Pancreas (tissue), 10 donors: ENCODE measurements at regions not wholly inside any gene's neighbourhood (a gene's known extent, or its start where the extent isn't known, plus 50 kb on each side); places are given as distances from the start of the nearest gene placed in this dataset.

Source experiments
- ATAC-seq, 4 donors: fragments of 200-7000 bp; cut with Tn5 transposase; one replicate each; pipeline versions ENCODE4 v1.8.0 to v1.9.1; 2020; ENCODE audit warnings: mild to moderate bottlenecking in 4 of 4, moderate library complexity in 4 of 4
- DNase-seq, 6 donors: peaks; one replicate each; pipeline ENCODE4 v3.0.0-alpha.2; 2020
- FAIRE-seq: peaks from 2 replicates; lab custom pipeline; 2012; peaks lifted over from hg19 to GRCh38; lab: Jason Lieb, UNC
- H3K27ac ChIP-seq, 4 donors: fragments of 200-600 bp; sonication (generic); 1 replicate in 3 of 4; 2 replicates in 1 of 4; pipeline versions ENCODE4 v1.5.0 to v1.8.0; 2020
- H3K27me3 ChIP-seq, 4 donors: fragments of 200-600 bp; one replicate each; pipeline ENCODE4 v1.8.0; 2021
- H3K36me3 ChIP-seq, 3 donors: fragments of 200-600 bp; sonication (generic) in 1 of 3; one replicate each; pipeline versions ENCODE4 v1.5.0 to v1.8.0; 2020 to 2021
- H3K4me1 ChIP-seq, 3 donors: fragments of 200-600 bp; one replicate each; pipeline ENCODE4 v1.8.0; 2021
- H3K4me3 ChIP-seq, 4 donors: fragments of 200-600 bp; sonication (generic) in 2 of 4; one replicate each; pipeline versions ENCODE4 v1.5.0 to v1.8.0; 2020 to 2021
- H3K9me3 ChIP-seq, 4 donors: fragments of 200-600 bp; one replicate each; pipeline ENCODE4 v1.8.0; 2021
- WGBS, 2 donors: extraction: QIAGEN DNeasy Blood & Tissue Kit; methylation state at CpG; one replicate each; pipeline ENCODE4 v1.1.7; 2013; 5-methylcytosine and 5-hydroxymethylcytosine counted together
- intact Hi-C, 3 donors: fragments of 100-400 bp; cut with DNase I; formaldehyde crosslinking; loops; one replicate each; pipeline versions ENCODE4 v1.11.1 to v1.14.2; 2022
- TF ChIP-seq, protein P1 (sequence below), 4 donors: fragments of 200-600 bp; sonication (generic) in 3 of 4; IDR thresholded peaks; one replicate each; pipeline versions ENCODE4 v1.5.0 to v1.8.0; 2021; ENCODE audit warnings: antibody characterized with exemption in 4 of 4
- donor health status: healthy with polysubstance abuse.
- donor health status: DM: no; HTN: no; CAD: no; lungs with moderate emphysema.
- donor health status: DM: no; HTN: no; CAD: no.
- donor health status: control.
- donor health status: control.
- donor health status: Bipolar disorder and iron deficiency.
- donor health status: DM: yes; HTN: yes; CAD: no.
- donor health status: DM: no; HTN: no; CAD: no.
- donor health status: DM: no; HTN: no; CAD: no.
- donor health status: DM: yes; HTN: yes; CAD: no.

DNA sequence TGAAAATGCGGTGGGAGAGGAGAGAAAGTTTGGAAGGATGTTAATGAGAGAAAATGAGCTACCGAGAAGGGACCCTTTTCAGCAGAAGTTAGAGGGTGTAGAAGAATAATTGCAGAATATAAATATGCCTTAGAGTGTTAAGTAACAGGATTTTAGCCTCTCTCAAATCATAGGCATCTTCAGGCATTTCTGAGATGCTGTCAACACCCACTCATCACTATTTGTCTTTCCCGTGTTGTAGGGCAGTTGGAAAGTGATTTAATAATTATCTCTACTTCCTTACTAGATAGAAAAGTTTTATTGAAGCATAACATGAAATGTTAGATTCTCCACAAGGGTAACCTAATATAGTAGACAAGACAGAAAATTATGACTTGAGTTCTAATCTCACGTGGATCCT lies 96.4 kb upstream of the RGS4 start:
- 75 to 78% methylated on average over 4 of the region's 4 CpGs for WGBS, 2 donors
- Histone ChIP-seq H3K27me3 (no peaks in the 10 kb centered on the region), H3K4me1 (no peaks in the 10 kb centered on the region), H3K9me3 (no peaks in the 10 kb centered on the region), H3K36me3 (no peaks in the 10 kb centered on the region), H3K27ac (no peak overlapping the region), H3K4me3 (no peak overlapping the region)
- ATAC-seq (no peak), FAIRE-seq (no peak), DNase-seq (no peak)
- intact Hi-C loops: no loop called here
- TF ChIP-seq, protein P1, sequence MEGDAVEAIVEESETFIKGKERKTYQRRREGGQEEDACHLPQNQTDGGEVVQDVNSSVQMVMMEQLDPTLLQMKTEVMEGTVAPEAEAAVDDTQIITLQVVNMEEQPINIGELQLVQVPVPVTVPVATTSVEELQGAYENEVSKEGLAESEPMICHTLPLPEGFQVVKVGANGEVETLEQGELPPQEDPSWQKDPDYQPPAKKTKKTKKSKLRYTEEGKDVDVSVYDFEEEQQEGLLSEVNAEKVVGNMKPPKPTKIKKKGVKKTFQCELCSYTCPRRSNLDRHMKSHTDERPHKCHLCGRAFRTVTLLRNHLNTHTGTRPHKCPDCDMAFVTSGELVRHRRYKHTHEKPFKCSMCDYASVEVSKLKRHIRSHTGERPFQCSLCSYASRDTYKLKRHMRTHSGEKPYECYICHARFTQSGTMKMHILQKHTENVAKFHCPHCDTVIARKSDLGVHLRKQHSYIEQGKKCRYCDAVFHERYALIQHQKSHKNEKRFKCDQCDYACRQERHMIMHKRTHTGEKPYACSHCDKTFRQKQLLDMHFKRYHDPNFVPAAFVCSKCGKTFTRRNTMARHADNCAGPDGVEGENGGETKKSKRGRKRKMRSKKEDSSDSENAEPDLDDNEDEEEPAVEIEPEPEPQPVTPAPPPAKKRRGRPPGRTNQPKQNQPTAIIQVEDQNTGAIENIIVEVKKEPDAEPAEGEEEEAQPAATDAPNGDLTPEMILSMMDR (IDR thresholded peaks at IDR 0.05): no peak

DNA sequence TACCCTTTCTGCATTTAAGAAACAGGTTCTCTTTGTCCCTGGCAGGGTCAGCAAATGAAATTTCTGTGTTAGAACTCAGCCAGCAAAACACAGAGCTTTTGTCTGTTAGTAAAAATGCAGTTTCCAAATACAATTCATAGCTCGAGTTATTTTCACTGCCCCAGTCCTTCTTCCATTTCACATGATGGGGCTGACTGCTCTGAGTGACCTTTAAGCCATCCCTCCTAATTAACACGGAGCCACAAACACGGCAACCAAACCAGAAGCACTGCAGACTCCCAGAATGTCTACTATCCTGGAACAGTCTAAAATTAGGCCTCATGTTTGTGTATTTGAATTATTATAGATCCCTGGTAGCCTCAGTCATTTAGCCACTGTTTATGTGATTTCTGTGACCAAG lies 99.1 kb upstream of the RGS4 start:
- Histone ChIP-seq H3K27me3 (no peaks in the 10 kb centered on the region), H3K9me3 (no peaks in the 10 kb centered on the region), H3K4me1 (no peaks in the 10 kb centered on the region), H3K27ac (no peak overlapping the region), H3K4me3 (no peak overlapping the region), H3K36me3 (no peaks in the 10 kb centered on the region)
- 30 to 46% methylated on average over 3 of the region's 3 CpGs for WGBS, 2 donors
- ATAC-seq (no peak), FAIRE-seq (no peak), DNase-seq (no peak)
- TF ChIP-seq, protein P1 (IDR thresholded peaks at IDR 0.05): no peak
- intact Hi-C loops: no loop called here

- no peak overlapping the region for H3K4me3 ChIP-seq
- H3K36me3 ChIP-seq: no peaks in the 10 kb centered on the region
- no peak overlapping the region for H3K27ac ChIP-seq
- no peaks in the 10 kb centered on the region for H3K9me3 ChIP-seq
- no peak for DNase-seq
- intact Hi-C loops: no loop called here
- no peaks in the 10 kb centered on the region for H3K4me1 ChIP-seq
- TF ChIP-seq, protein P1 (IDR thresholded peaks at IDR 0.05): no peak
- no peak for FAIRE-seq
- H3K27me3 ChIP-seq: no peaks in the 10 kb centered on the region
- ATAC-seq: no peak
- WGBS, 2 donors: 34 to 45% methylated on average over 1 of the region's 1 CpG
These were observed 102.5 kb upstream of the RGS4 start for GRCh38 chr1:162966613-162967012.

- DNase-seq (no peak), ATAC-seq (no peak), FAIRE-seq (no peak)
- no peaks in the 10 kb centered on the region for H3K36me3 ChIP-seq
- H3K4me3 ChIP-seq: no peak overlapping the region
- WGBS, 2 donors: 27 to 43% methylated on average over 3 of the region's 3 CpGs
- no peaks in the 10 kb centered on the region for H3K4me1 ChIP-seq
- H3K27me3 ChIP-seq: no peaks in the 10 kb centered on the region
- intact Hi-C loops: no loop called here
- H3K9me3 ChIP-seq: no peaks in the 10 kb centered on the region
- TF ChIP-seq, protein P1 (IDR thresholded peaks at IDR 0.05): no peak
- no peak overlapping the region for H3K27ac ChIP-seq
These were observed 103.9 kb upstream of the CCDC190 start for GRCh38 chr1:162964901-162965300.

GRCh38 chr1:162956922-162957321 lies 95.9 kb upstream of the CCDC190 start:
- no peak for FAIRE-seq

More at GRCh38 chr1:162956922-162957321, 95.9 kb upstream of the CCDC190 start:
- Histone ChIP-seq H3K27ac (no peak overlapping the region), H3K27me3 (no peaks in the 10 kb centered on the region), H3K9me3 (no peaks in the 10 kb centered on the region), H3K4me3 (no peak overlapping the region), H3K36me3 (no peaks in the 10 kb centered on the region), H3K4me1 (no peaks in the 10 kb centered on the region)
- ATAC-seq (no peak), DNase-seq (no peak)
- intact Hi-C loops: no loop called here
- 43% methylated on average over 2 of the region's 2 CpGs for WGBS, 2 donors
- TF ChIP-seq, protein P1 (IDR thresholded peaks at IDR 0.05): no peak
